Transverse colon (tissue), 4 donors: ENCODE measurements at regions not wholly inside any gene's neighbourhood (a gene's known extent, or its start where the extent isn't known, plus 50 kb on each side); places are given as distances from the start of the nearest gene placed in this dataset.

Experiments
- CTCF ChIP-seq, 5 experiments: fragments of 200-600 bp in 3 of 5; fragments of 450-650 bp in 2 of 5; sonication (generic) in 3 of 5; IDR thresholded peaks; 1 replicate in 2 of 5; 2 replicates in 3 of 5; pipeline ENCODE4 v1.5.1; 2016 to 2017; ENCODE audit warnings: antibody characterized with exemption in 5 of 5, inconsistent platforms in 3 of 5, mild to moderate bottlenecking in 2 of 5, moderate library complexity in 1 of 5
- EP300 ChIP-seq: sonication (generic); formaldehyde crosslinking; IDR thresholded peaks from one replicate; pipeline ENCODE4 v1.6.1; 2017; ENCODE audit warnings: antibody characterized with exemption, low read depth
- POLR2A ChIP-seq: fragments of 450-650 bp; IDR thresholded peaks from one replicate; pipeline ENCODE4 v1.6.1; 2016; ENCODE audit warnings: antibody characterized with exemption, mild to moderate bottlenecking, moderate library complexity
- POLR2AphosphoS5 ChIP-seq, 3 donors: sonication (generic); formaldehyde crosslinking; IDR thresholded peaks; one replicate each; pipeline ENCODE4 v1.6.1; 2016; ENCODE audit warnings: antibody characterized with exemption in 3 of 3

GRCh38 chr9:21692390-21692789 is 110.0 kb upstream of the MTAP start:
- no peak for TF ChIP-seq CTCF (IDR thresholded peaks at IDR 0.05)
- no peak for TF ChIP-seq POLR2A
- no peak for TF ChIP-seq EP300
- TF ChIP-seq POLR2AphosphoS5 (IDR thresholded peaks at IDR 0.05): no peak
